Nephron (organoid): ENCODE measurements at regions not wholly inside any gene's neighbourhood (a gene's known extent, or its start where the extent isn't known, plus 50 kb on each side); places are given as distances from the start of the nearest gene placed in this dataset.

Experiments used
- H3K27ac Mint-ChIP-seq, 3 experiments: 2 replicates each; pipeline ENCODE4 v1.8.0; 2020; ENCODE audit warnings: mixed read lengths in 3 of 3, mild to moderate bottlenecking in 2 of 3, moderate library complexity in 1 of 3
- H3K27me3 Mint-ChIP-seq: 2 replicates; pipeline ENCODE4 v1.8.0; 2021; ENCODE audit warnings: low read depth, mild to moderate bottlenecking, moderate library complexity, mixed read lengths
- H3K36me3 Mint-ChIP-seq: 2 replicates; pipeline ENCODE4 v1.8.0; 2020; ENCODE audit warnings: low read depth, mixed read lengths
- H3K4me1 Mint-ChIP-seq: 2 replicates; pipeline ENCODE4 v1.8.0; 2020; ENCODE audit warnings: mixed read lengths
- H3K4me3 Mint-ChIP-seq, 3 experiments: 2 replicates each; pipeline ENCODE4 v1.8.0; 2020; ENCODE audit warnings: mild to moderate bottlenecking in 3 of 3, mixed read lengths in 3 of 3, moderate library complexity in 2 of 3
- H3K9me3 Mint-ChIP-seq: 2 replicates; pipeline ENCODE4 v1.8.0; 2020; ENCODE audit warnings: mixed read lengths
- TF ChIP-seq, protein P1 (sequence below), 3 experiments: fragments of 200-600 bp; sonication (generic); IDR thresholded peaks; one replicate each; pipeline ENCODE4 v1.5.0; 2021; ENCODE audit warnings: antibody characterized with exemption in 3 of 3; ENCODE audit not compliant: unreplicated experiment in 3 of 3

- Mint-ChIP-seq H3K9me3 (peaks cover 14% of the 10 kb centered on the region), H3K27ac (no peak overlapping the region)
Measured at GRCh38 chr4:138614398-138615142, 372.4 kb upstream of the SLC7A11 start.

DNA sequence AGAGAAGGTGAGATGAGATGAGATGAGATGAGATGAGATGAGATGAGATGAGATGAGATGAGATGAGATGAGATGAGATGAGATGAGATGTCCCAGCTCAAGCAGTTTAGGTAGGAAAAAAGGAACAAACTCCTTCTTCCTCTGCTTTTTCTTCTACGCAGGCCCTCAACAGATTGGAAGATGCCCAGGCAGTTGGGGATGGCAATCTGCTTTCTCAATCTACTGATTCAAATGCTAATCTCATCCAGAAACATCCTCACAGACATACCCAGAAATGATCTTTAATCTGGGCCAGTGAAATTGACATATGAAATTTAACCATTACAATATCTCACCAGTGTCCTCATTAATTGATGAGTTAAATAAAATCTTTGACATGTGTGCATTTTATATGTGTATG lies 370.3 kb upstream of the SLC7A11 start:
- H3K4me1 Mint-ChIP-seq = peaks cover 19% of the 10 kb centered on the region
- no peak overlapping the region for H3K27ac Mint-ChIP-seq
- TF ChIP-seq, protein P1, sequence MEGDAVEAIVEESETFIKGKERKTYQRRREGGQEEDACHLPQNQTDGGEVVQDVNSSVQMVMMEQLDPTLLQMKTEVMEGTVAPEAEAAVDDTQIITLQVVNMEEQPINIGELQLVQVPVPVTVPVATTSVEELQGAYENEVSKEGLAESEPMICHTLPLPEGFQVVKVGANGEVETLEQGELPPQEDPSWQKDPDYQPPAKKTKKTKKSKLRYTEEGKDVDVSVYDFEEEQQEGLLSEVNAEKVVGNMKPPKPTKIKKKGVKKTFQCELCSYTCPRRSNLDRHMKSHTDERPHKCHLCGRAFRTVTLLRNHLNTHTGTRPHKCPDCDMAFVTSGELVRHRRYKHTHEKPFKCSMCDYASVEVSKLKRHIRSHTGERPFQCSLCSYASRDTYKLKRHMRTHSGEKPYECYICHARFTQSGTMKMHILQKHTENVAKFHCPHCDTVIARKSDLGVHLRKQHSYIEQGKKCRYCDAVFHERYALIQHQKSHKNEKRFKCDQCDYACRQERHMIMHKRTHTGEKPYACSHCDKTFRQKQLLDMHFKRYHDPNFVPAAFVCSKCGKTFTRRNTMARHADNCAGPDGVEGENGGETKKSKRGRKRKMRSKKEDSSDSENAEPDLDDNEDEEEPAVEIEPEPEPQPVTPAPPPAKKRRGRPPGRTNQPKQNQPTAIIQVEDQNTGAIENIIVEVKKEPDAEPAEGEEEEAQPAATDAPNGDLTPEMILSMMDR (IDR thresholded peaks at IDR 0.05; ENCODE audit: unreplicated experiment in 3 of 3) = no peak
- H3K9me3 Mint-ChIP-seq = peaks cover 8% of the 10 kb centered on the region
- no peaks in the 10 kb centered on the region for H3K36me3 Mint-ChIP-seq
- H3K27me3 Mint-ChIP-seq = no peaks in the 10 kb centered on the region
- H3K4me3 Mint-ChIP-seq = no peak overlapping the region

More at GRCh38 chr4:138614398-138615142, 372.4 kb upstream of the SLC7A11 start:
- no peak overlapping the region for H3K4me3 Mint-ChIP-seq
- H3K27me3 Mint-ChIP-seq = no peaks in the 10 kb centered on the region
- no peaks in the 10 kb centered on the region for H3K36me3 Mint-ChIP-seq
- H3K4me1 Mint-ChIP-seq = peaks cover 17% of the 10 kb centered on the region
- TF ChIP-seq, protein P1 (IDR thresholded peaks at IDR 0.05; ENCODE audit: unreplicated experiment in 3 of 3) = no peak

DNA sequence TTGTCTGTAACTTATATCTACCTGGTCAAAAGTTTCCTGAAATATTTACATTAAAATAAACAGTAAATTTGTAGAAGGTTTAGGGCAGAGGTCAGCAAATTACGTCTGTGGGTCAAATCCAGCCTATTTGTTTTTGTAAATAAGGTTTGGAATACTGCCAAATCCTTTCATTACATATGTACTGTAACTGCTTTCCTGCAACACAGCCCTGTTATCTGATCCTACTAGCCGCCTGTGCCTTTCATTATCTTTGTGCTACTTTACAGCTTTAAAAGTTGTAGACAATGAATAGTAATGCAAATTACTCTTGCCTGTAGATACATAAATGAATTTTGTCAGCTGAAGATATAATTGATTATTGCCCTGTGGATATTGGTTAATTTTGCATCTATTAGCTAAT lies 369.6 kb upstream of the SLC7A11 start:
- peaks cover 12% of the 10 kb centered on the region for H3K9me3 Mint-ChIP-seq

DNA sequence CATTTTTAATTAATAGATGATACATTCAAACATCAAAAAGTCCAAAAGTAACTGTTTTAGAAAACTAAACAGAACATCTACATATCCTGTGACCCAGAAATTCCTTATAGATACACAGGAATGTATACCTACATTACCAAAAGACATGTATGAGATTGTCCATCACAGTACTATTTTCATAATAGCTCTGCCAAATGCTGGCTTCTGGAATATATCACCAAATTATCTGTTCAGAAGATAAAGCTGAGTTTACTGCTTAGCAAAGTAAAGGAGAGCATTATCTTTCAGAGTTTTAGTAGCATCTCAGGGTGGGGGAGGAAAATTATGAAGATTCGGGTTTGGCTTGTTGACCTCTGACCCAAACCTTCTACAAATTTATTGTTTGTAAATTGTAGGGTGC lies 368.9 kb upstream of the SLC7A11 start:
- no peaks in the 10 kb centered on the region for H3K27me3 Mint-ChIP-seq
- no peaks in the 10 kb centered on the region for H3K36me3 Mint-ChIP-seq
- no peak overlapping the region for H3K4me3 Mint-ChIP-seq
- TF ChIP-seq, protein P1 (IDR thresholded peaks at IDR 0.05; ENCODE audit: unreplicated experiment in 3 of 3) = no peak
- peak overlapping the region in 1 of 3 experiments; percentile 41 for H3K27ac Mint-ChIP-seq
- peaks cover 12% of the 10 kb centered on the region for H3K9me3 Mint-ChIP-seq
- peaks cover 23% of the 10 kb centered on the region for H3K4me1 Mint-ChIP-seq

More for the DNA sequence above, 369.6 kb upstream of the SLC7A11 start:
- H3K27ac Mint-ChIP-seq = no peak overlapping the region
- H3K4me3 Mint-ChIP-seq = no peak overlapping the region
- peaks cover 23% of the 10 kb centered on the region for H3K4me1 Mint-ChIP-seq
- TF ChIP-seq, protein P1 (IDR thresholded peaks at IDR 0.05; ENCODE audit: unreplicated experiment in 3 of 3) = no peak
- H3K36me3 Mint-ChIP-seq = no peaks in the 10 kb centered on the region
- no peaks in the 10 kb centered on the region for H3K27me3 Mint-ChIP-seq

GRCh38 chr4:138609943-138610350 lies 367.8 kb upstream of the SLC7A11 start:
- TF ChIP-seq, protein P1 (IDR thresholded peaks at IDR 0.05; ENCODE audit: unreplicated experiment in 3 of 3) = no peak
- Mint-ChIP-seq H3K36me3 (no peaks in the 10 kb centered on the region), H3K27me3 (no peaks in the 10 kb centered on the region), H3K4me3 (no peak overlapping the region), H3K4me1 (peaks cover 23% of the 10 kb centered on the region), H3K27ac (peak overlapping the region in 2 of 3 experiments; percentile 17 to 33), H3K9me3 (peaks cover 16% of the 10 kb centered on the region)

GRCh38 chr4:138604556-138604955 lies 362.4 kb upstream of the SLC7A11 start:
- TF ChIP-seq, protein P1 (IDR thresholded peaks at IDR 0.05; ENCODE audit: unreplicated experiment in 3 of 3) = no peak
- peaks cover 36% of the 10 kb centered on the region for H3K9me3 Mint-ChIP-seq
- H3K27me3 Mint-ChIP-seq = no peaks in the 10 kb centered on the region
- H3K4me3 Mint-ChIP-seq = no peak overlapping the region
- no peak overlapping the region for H3K27ac Mint-ChIP-seq
- H3K36me3 Mint-ChIP-seq = no peaks in the 10 kb centered on the region
- H3K4me1 Mint-ChIP-seq = peaks cover 6% of the 10 kb centered on the region
